GM21576 (cell line): ENCODE measurements at regions not wholly inside any gene's neighbourhood (a gene's known extent, or its start where the extent isn't known, plus 50 kb on each side); places are given as distances from the start of the nearest gene placed in this dataset.
"Not testable (repeated sequence)": the region's sequence is repeated elsewhere in the genome, so short reads cannot be mapped to it uniquely, and the experiment has no call there.

Experiments
- ATAC-seq: cut with Tn5 transposase; IDR thresholded peaks from one replicate; pipeline ENCODE4 v1.9.1; 2021; ENCODE audit warnings: mild to moderate bottlenecking, moderate library complexity; ENCODE audit not compliant: unreplicated experiment

DNA sequence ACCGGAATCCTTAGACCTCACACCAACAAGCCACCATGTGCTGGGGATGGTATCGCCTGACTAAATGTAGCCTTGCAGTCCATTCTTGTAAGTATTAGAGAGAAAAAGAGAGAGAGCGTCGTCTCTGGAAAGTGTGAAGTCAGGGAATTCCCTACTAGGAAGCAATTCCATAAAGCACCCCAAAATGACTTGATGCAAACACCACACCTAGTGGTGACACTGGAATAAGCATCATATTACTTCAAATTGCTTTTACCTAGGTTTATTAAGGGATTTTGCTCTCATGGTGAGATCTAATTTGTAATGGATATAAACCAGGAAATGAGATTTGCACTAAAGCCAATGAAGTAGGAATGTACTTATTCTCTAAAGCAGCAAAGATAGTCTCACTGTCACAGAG, 111.4 kb upstream of the METTL9 start:
- ATAC-seq = not testable (repeated sequence)

- ATAC-seq = not testable (repeated sequence)
These were observed 100.3 kb upstream of the METTL9 start for GRCh38 chr16:21499046-21499445.

DNA sequence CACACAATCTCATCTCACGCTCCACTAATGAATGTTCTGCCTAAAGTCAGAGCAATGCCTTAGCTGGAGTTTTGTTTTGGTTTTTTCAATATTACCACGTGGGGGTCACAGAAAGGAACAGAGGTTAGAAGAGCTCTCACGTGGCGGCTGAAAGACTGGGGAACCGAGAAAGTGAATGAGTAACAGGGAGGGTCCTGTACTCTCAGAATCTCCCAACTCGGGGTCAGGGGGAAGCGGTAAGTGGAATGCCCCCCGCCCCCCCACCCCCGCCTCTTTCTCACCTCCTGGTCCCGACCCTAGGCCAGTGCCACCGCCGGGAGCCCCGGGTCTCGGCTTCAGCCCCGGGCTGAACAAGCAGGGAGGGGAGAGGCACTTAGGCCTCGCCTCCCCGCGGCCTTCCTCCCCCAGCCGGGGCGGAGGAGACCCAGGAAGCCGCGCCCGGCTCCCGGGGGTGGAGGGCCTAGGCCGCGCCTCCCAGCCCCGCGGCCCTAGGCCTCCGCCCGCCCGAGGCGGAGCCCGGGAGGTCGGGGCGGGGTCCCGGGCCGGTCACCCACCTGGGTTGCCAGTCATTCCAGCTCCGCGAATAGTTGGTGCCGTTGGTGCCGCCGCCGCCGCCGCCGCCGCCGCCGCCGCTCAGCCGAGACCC, 98.0 kb upstream of the METTL9 start:
- ATAC-seq = peak; percentile 43

- ATAC-seq = peak; percentile 61
These were observed 97.3 kb upstream of the METTL9 start for GRCh38 chr16:21501869-21502667.

DNA sequence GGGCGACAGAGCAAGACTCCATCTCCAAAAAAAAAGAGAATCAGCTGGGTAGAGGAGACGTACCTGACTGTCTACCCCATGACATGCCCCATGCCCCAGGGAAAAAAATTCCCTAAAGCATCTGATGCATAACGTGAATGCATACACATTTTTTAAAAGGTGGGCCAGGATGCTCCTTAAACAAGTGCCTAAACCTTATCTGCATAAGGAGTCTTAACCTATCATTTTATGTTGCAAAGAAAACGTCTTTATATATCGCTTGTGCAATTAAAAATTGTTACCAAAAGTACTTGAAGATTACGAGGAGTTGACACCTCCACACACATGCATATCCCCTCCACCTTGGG, 95.8 kb upstream of the METTL9 start:
- not testable (repeated sequence) for ATAC-seq

GRCh38 chr16:21503941-21504832, 95.2 kb upstream of the METTL9 start:
- not testable (repeated sequence) for ATAC-seq

- ATAC-seq = not testable (repeated sequence)
These were observed 93.4 kb upstream of the METTL9 start for GRCh38 chr16:21505751-21506520.

- ATAC-seq = peak; percentile 46
These were observed 92.4 kb upstream of the METTL9 start for GRCh38 chr16:21506857-21507456.

GRCh38 chr16:21507631-21508305, 91.6 kb upstream of the METTL9 start:
- ATAC-seq = not testable (repeated sequence)

DNA sequence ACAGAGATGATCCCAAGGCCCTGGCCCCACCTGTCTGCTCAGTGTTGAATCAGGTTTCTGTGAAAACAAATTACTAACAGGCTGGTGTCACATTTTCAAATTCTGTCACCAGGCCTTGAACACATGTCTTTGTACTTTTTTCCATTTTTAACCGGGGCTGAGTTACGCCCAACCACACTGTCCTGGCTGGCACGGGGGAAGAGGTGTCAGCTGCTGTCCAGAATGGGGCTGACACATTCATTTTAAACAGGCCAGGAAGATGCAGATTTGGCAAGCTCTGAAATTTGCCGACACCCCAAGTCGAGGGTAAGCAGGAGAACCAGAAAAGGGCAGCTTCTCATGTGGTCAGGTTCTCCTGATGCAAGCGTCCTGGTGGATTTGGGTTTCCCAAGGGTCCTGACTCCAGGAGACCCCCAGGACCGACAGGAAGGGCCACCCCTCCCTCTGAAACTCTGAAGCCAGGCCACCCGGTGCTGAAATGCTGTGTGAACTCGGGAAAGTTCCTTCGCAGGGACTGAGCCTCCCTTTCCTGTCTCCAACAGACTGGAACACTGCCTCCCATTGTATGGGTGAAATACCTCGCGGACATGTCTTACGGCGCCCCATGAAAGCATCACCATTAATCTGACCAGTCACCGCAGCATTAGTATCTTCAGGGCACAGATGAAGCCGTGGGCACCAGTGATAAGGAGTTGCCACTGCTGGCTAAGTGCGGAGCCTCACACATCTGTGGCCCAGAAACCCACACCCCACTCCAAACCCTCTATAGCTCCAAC, 90.5 kb upstream of the METTL9 start:
- ATAC-seq = not testable (repeated sequence)

DNA sequence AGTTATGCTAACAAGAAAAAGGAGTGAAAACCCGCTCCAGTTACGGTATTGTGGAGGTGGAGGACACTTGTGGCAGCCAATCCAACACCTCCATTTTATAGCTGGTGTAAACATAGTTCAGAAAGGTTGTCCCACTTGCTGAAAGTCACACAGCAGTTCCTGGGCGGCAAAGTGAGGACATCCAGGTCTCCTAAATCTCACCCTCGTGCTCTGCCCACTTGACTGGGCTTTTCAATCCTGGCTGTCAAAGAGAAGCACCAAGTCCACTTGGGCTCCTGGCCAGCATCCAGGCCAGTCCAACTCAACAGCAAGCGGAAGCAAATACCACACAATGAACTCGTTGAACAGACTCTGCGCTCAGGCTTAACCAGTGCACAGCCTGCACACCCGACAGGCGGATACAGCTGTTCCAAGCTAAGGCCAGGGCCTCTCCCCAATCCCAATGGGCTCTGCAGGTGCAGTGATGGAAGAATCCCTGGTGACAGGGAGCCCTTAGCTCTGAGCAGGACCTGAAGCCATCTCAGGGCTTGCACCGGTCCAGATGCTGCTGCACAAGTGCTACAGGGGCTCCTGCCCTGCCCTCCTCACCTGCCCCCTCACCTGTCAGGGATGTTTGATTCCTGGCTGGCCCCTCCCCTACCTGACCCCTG, 89.8 kb upstream of the METTL9 start:
- ATAC-seq = not testable (repeated sequence)

DNA sequence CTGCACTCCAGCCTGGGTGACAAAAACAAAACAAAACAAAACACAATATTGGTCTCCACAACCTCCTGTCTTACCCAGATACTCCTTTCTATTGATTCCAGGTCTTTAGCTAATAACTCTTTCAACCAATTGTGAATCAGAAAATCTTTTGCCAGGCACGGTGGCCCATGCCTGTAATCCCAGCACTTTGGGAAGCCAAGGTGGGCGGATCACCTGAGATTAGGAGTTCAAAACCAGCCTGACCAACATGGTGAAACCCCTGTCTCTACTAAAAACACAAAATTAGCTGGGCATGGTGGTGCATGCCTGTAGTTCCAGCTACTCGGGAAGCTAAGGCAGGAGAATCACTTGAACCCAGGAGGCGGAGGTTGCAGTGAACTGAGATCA, 88.5 kb upstream of the METTL9 start:
- not testable (repeated sequence) for ATAC-seq

GRCh38 chr16:21511315-21512210, 87.8 kb upstream of the METTL9 start:
- not testable (repeated sequence) for ATAC-seq

DNA sequence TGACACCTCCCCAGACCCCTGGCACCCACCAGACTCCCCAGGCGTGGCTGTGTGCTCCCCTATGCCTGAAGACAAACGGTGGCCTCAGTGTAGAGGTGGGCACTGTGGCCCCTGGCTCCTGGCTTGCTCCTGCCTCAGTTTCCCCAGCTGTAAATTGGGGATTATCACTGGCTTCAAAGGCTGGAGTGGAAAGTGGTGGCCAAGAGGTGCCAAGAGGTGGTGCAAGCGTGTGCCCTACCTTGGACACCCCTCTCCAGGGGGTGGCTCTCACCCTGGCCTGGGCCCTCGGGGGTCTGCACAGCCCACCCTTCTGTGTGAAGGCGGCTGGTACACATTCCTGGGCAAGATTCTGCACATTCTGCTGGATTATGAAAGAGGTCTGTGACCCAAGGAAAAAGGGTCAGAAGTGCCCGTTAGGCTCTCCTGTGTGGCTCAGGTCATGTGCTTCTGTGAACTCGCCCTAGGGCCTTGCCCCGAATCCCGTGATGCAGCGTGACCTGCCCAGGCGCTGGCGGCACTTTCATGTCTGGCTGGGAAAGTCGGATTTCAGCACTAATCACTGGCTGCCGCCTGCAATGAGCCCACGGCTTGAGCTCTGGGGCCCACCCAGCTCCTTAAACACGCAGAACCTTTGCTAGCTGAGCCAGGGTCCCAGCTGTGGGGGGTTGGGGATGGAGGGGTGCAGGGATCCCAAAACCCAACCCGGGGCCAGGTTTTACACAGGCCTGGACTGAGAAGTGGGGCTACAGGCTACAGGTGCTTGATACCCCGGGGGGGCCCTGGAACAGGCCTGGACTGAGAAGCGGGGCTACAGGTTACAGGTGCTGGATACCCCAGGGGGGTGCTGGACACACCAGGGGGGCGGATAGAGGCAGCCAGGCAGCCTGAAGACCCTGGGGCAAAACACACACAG, 86.8 kb upstream of the METTL9 start:
- not testable (repeated sequence) for ATAC-seq

DNA sequence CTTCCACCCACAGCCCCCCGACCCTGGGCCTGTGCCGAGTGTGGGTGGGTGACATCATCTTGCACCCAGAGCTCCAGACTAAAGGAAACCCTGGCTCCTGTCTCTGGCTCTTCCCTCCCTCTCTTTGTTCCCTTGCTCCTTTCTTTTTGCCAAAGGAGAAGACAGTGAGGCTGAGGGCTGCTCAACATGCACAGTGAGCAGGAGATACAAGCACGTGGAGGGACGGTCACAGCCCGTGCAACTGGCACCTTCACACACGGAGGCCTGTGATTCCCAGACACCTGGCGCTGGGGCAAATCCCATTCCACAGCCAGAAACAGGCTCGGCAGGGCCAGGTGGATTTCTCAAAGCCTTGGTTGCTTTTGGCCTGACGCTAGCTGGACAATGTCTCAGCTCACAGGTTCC, 86.0 kb upstream of the METTL9 start:
- ATAC-seq = not testable (repeated sequence)

DNA sequence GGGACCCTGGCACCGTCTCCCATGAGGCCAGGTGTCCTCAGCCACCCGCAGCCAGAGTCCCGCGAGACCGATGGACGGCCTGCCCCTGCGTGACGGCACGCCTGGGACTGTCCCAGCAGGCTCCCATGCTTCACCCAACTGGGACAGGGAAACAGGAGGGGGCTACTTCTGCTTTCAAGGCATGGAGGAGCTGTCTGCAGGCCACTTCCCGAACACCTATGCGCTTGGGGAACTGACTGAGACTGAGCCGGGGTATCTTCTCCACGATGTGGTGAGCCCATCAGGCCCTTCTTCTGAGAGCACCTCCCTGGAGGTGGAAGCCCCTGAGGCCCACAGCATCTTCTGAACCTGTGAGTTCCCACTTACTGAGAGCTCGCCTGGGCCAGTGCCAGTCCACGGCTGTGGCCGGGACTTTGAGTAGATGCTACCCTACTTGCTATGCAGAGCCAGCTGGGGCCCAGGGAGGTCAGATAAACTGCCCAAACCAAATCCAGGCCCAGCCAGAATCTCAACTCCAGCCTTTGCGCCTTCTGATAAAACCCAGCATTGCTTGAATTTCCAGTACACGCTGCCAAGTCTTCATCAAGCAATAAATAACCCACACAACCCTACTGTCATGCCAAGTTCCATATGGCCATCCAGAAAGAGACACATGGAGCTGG, 85.4 kb upstream of the METTL9 start:
- not testable (repeated sequence) for ATAC-seq
